Dedifferentiated amniotic fluid mesenchymal stem cell (primary cell): ENCODE measurements at regions not wholly inside any gene's neighbourhood (a gene's known extent, or its start where the extent isn't known, plus 50 kb on each side); places are given as distances from the start of the nearest gene placed in this dataset.
"Not testable (repeated sequence)": the region's sequence is repeated elsewhere in the genome, so short reads cannot be mapped to it uniquely, and the experiment has no call there.

Source experiments
- DNase-seq: peaks from one replicate; pipeline ENCODE4 v3.0.0-alpha.2; 2016; ENCODE audit errors: extremely low spot score

DNA sequence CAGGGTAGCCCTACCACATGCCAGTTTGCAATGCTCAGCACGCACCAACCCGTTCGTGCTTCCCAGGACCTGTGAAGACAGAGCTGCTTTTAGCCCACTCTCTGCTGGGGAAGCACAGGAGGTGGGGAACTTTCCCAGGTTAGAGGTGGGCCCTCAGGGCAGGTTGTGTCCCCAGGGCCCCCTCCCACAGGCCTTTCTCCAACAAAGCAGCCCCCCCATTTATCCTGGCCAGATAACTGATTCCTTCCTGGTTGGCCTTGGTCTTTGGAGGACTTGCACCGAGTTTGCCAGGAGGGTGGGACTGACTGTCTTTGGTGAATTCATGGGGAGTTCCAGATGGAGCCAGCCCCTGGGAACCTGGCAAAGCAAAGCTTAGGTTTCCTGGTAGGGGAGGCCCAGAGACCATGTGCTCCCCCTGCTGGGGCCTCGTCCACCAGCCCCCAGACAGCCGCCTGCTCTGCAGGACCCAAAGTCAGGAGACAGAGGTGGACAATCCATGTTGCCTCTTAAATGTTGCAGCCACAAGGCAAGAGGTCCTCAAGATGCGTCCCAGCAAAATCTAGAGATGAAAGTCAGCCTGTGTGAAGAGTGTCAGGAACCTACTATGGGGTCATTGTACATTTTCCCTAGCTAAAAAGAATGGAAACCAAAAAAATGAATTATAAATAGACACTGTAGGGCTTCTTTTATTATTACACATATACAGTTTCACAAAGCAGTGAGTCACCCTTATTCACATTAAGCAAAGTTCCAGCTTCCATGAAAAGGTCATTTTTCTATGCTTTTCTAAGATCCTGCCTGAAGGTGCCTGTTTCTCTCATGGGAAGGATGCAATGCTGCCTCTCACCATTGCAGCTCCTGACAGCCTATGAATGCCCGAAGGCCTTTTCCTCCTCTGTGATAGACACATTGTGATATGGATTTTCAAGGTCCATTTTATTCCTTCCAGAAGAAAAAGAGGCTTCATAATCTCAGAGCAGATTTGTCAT lies 497.8 kb downstream of the PREX1 start:
- no peak for DNase-seq

GRCh38 chr20:48329031-48329615 lies 498.7 kb downstream of the PREX1 start:
- DNase-seq: no peak

GRCh38 chr20:48327848-48328247 lies 500.0 kb downstream of the PREX1 start:
- not testable (repeated sequence) for DNase-seq

GRCh38 chr20:48326868-48327267 lies 500.9 kb downstream of the PREX1 start:
- no peak for DNase-seq

DNA sequence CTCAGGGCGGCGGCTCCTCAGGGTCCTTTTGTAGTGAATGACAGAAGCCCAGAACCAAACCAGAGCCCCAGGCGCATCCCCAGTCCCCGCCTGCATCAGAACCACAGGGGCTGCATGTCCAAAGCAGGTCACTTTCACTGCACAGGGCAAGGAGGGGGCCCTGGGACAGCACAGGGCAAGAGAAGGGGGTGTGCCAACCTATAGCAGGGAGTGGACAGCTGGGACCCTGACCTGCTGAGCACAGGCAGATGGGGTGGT lies 501.4 kb downstream of the PREX1 start:
- no peak for DNase-seq

GRCh38 chr20:48325656-48326433 lies 502.0 kb downstream of the PREX1 start:
- no peak for DNase-seq

DNA sequence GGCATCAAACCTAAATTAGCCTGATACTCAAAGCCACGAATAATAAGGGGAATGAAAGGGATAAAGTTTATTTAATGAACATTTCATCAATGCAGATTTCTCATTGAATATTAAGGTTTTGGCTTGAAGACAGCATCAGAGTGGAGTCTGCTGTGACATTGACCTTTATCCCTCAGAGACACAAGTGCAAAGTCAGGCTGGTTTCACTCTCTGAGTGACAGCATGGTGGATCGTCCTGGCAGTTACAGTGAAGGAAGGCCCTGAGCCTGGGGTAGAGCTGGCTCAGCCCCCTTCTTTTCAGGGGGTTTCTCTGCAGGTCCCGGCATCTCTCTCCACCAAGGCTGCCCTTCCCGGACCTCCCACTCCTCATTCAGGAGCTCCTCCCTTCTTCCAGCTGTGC lies 503.1 kb downstream of the PREX1 start:
- no peak for DNase-seq

DNA sequence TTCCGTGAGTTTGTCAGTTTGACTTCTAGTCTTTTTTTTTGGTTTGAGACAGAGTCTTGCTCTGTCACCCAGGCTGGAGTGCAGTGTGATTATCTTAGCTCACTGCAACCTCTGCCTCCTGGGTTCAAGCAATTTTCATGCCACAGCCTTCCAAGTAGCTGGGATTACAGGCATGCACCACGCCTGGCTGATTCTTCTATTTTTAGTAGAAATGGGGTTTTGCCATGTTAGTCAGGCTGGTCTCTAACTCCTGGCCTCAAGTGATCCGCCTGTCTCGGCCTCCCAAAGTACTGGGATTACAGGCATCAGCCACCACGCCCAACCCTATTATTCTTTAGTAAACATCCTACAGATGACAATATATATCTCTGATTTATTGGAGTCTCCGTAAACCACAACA lies 506.5 kb downstream of the PREX1 start:
- no peak for DNase-seq

- no peak for DNase-seq
Observed at GRCh38 chr20:48319943-48320584, 507.7 kb downstream of the PREX1 start.

DNA sequence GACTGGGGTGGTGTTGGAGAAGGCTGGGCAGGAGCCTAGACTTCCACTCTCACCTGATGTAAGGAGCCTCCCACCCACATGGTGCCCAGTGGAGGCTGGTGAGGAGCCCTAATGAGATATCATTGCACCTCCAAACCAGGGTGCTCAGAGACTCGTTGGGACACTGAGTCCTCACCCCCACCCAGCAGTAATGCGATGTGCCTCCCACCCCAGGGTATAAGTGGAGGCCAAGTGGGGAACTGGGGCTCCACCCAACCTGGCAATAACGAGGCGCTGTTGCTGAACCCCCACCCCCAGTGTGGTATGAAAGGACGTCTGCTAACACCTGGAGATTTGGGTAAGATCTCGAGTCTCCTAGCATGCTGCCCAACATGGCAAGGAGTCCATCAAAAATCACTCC lies 510.2 kb downstream of the PREX1 start:
- no peak for DNase-seq

GRCh38 chr20:48314925-48315592 lies 512.7 kb downstream of the PREX1 start:
- DNase-seq: no peak

DNA sequence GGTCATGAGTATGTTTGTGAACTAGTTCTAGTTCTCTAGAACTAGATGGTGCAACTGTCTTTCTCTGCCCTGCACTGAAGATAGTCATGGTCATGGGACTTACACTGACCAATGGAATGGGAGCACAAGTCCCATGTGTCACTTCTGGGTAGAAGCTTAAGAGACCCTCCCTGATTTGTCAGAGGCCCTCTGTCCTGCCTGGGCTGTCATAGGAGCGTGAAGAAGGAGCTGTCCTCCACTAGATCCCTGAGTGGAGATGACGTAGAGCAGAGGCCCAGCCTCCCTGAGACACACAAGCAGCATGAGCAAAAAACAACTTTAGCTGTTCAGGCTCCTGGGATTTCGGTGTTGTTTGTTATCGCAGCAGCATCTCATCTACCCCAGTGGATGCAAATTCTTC lies 514.5 kb downstream of the PREX1 start:
- no peak for DNase-seq

GRCh38 chr20:48311956-48312355 lies 515.8 kb downstream of the PREX1 start:
- DNase-seq: no peak

- DNase-seq: no peak
Observed at GRCh38 chr20:48310305-48310704, 517.5 kb downstream of the PREX1 start.

DNA sequence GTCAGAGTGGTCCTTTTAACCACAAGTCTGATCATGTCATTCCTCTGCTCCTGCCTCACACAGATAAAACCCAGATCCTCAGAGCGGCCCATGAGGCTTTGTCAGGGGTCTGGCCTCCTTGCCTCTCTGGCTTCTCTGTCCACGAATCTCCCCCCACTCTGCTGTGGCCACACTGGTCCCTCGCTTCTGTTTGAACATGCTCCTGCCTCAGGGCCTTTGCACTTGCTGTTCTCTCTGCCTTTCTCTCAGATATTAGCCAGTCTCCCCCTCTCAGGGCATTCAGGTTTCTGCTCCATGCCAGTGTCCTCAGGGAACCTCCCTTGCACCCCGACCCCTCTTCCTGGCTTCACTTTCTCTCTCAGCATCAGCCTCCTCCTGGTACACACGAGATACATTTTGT lies 518.5 kb downstream of the PREX1 start:
- no peak for DNase-seq

DNA sequence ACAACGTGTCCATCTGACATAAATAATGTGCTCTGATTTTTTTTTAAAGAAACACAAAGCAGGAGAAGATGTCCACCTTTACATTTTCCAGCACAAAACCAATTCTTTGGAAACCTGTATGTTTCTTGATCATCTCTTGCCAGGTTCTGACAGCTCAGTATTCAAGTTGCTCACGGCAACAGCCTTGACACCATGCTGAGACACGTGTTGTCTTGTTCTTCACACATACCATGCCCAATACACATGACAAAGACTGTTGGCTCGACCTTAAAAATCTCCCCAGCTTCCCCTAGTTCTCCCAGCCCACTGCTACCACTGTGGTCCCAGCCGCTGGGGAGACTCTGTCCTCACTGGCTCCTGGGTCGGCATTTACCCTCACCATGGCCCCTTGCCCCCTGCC lies 518.9 kb downstream of the PREX1 start:
- no peak for DNase-seq

GRCh38 chr20:48308232-48308781 lies 519.5 kb downstream of the PREX1 start:
- DNase-seq: no peak

GRCh38 chr20:48307277-48307676 lies 520.5 kb downstream of the PREX1 start:
- no peak for DNase-seq

GRCh38 chr20:48302844-48303542 lies 517.7 kb upstream of the SULF2 start:
- DNase-seq: no peak

DNA sequence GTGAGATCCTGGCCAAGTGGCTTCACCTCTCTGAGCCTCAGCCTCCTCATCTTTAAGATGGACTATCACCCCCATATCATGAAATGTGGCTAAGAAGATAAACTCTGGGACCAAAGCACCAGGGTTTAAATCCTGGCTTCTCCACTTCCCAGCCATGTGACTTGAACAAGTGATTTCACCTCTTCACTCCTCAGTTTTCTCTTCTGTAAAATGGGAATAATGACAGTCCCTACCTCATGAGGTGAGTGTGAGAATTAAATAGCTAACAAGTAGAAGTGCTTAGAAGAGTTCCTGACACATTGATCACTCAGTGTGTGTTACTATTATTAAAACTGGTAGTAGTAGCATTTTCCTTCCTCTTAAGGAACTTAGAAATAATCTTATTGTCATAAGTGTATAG lies 516.9 kb upstream of the SULF2 start:
- DNase-seq: no peak

- DNase-seq: no peak
Observed at GRCh38 chr20:48301189-48301588, 515.9 kb upstream of the SULF2 start.
